Coronary artery (tissue), 2 donors: ENCODE measurements at regions not wholly inside any gene's neighbourhood (a gene's known extent, or its start where the extent isn't known, plus 50 kb on each side); places are given as distances from the start of the nearest gene placed in this dataset.

Experiments used
- DNase-seq: peaks from one replicate; pipeline ENCODE4 v3.0.0-alpha.2; 2017; ENCODE audit warnings: low spot score
- H3K27ac ChIP-seq, 2 donors: fragments of 200-600 bp; sonication (generic); one replicate each; pipeline ENCODE4 v1.5.1; 2016 to 2019
- H3K4me3 ChIP-seq: fragments of 200-600 bp; sonication (generic); 2 replicates; pipeline ENCODE4 v1.5.1; 2016; ENCODE audit warnings: mild to moderate bottlenecking, moderate library complexity
- CTCF ChIP-seq: fragments of 200-600 bp; sonication (generic); IDR thresholded peaks from one replicate; pipeline ENCODE4 v1.5.1; 2019; ENCODE audit warnings: antibody characterized with exemption

- H3K27ac ChIP-seq = no peak overlapping the region
- no peak for DNase-seq
- H3K4me3 ChIP-seq = no peak overlapping the region
- no peak for TF ChIP-seq CTCF
Measured at GRCh38 chr10:91103384-91104192, 116.9 kb upstream of the PCGF5 start.

DNA sequence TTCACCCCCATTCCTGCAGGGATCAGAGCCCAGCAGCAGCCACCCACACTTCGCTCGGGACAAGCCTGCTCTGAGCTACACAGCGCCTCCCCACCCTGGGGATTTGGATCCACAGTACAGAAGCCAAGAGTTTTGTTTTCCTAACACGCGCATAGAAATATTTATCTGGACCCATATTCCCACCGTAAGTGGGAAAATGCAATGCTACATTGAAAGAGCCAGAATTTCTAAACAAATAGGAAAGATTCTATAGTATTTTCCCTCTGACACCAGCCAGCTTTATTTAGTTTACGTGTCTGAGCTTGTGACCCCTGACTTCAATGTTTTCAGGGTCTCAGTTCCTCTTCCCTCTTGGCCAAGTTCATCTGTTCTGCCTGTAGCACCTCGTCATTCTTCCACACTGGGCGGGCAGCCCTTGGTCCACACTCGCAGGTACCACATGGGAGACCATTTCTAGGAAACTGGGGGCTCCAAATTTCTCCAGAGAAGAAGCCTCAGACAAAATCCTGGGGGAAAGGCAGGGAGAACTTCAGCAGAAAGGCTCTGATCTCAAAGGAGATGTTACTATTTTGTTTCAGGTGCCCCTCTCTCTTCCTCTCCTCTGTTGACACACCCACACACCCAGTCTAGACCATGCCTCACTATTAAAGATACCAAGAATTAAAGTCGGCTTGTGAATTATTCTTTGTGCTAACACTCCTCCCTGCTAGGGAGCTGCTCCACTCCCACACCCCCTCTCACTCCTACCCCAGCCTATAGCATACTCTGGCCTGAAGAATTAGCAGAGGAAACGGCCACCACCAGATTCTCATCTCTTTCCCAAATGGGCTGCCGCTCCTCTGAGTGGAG lies 116.0 kb upstream of the PCGF5 start:
- no peak for DNase-seq
- H3K4me3 ChIP-seq = no peak overlapping the region
- no peak for TF ChIP-seq CTCF
- no peak overlapping the region for H3K27ac ChIP-seq

- TF ChIP-seq CTCF = no peak
- H3K4me3 ChIP-seq = no peak overlapping the region
- DNase-seq = no peak
- no peak overlapping the region for H3K27ac ChIP-seq
Measured at GRCh38 chr10:91105269-91105668, 115.2 kb upstream of the PCGF5 start.

GRCh38 chr10:91108820-91109219 lies 111.6 kb upstream of the PCGF5 start:
- no peak for DNase-seq
- TF ChIP-seq CTCF = no peak
- no peak overlapping the region for H3K4me3 ChIP-seq
- H3K27ac ChIP-seq = no peak overlapping the region

- DNase-seq = no peak
- H3K4me3 ChIP-seq = no peak overlapping the region
- TF ChIP-seq CTCF = no peak
- no peak overlapping the region for H3K27ac ChIP-seq
Measured at GRCh38 chr10:91111060-91111459, 109.4 kb upstream of the PCGF5 start.

GRCh38 chr10:91115618-91116390 lies 104.7 kb upstream of the PCGF5 start:
- no peak for DNase-seq
- Histone ChIP-seq H3K4me3 (no peak overlapping the region), H3K27ac (no peak overlapping the region)
- TF ChIP-seq CTCF = no peak
